ENCODE measurements at regions not wholly inside any gene's neighbourhood (a gene's known extent, or its start where the extent isn't known, plus 50 kb on each side); places are given as distances from the start of the nearest gene placed in this dataset.
A peak's percentile ranks its signal among the peaks of the same experiment; 100 is the strongest.

DNA sequence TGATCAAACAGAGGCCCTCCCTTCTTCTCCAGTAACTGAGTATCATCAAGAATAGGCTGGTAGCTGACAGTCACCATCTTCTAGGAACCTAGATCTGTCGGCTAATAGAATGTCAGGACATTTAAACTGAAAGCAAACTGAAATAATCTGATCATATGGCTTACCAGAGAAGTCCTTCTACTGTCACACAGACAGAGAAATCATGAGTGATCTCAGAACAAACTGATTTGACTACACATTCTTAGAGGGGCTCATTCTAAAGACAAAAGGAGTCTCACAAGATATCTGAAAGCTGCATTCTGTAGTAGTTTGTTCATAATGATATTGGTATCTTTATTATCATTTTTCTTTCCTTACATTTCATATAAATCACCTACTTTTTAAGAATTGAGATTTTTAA, 130.9 kb upstream of the ADCY1 start:
- no peak for TF ChIP-seq CTCF (conservative IDR thresholded peaks at IDR 0.05; ENCODE audit: low read depth, low read length)
- no peak overlapping the region for H3K4me3 ChIP-seq (ENCODE audit: low read depth, low read length)
- DNase-seq (ENCODE audit: low read depth), result no peak

DNA sequence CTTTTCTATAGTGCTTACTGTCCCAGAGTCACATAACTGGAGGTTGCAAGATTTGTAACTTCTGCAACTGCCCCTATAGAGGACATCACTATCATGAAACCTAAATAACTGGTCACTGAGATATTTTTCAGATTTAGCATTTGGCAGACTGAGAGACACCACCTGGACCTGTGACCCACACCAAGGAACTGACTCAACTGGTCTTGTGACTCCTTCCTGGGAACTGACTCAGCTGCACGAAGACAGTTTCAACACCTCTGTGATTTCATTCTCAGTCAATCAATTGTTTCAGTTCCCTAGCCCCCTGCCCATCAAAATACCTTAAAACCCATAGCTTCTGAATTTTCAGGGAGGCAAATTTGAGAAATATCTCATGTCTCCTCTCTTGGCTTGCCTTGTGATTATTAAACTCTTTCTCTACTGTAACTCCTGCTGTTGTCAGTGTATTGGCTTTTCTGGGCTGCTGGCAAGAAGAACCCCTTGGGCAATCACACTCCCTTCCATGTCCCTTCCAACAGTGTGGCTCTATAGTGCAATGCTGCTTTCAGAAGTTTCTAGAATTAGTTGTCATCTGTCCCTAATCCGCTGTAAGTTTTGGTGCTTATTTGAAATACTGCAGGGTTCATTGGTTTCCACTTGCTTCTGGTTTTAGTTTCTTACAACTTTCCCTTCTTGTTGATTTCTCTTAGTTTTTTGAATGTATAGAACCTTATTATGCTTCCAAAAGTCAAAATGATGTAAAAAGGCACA, 127.8 kb upstream of the ADCY1 start:
- TF ChIP-seq CTCF (conservative IDR thresholded peaks at IDR 0.05; ENCODE audit: low read depth, low read length), result no peak
- no peak overlapping the region for H3K4me3 ChIP-seq (ENCODE audit: low read depth, low read length)
- DNase-seq (ENCODE audit: low read depth), result peak; percentile 52

DNA sequence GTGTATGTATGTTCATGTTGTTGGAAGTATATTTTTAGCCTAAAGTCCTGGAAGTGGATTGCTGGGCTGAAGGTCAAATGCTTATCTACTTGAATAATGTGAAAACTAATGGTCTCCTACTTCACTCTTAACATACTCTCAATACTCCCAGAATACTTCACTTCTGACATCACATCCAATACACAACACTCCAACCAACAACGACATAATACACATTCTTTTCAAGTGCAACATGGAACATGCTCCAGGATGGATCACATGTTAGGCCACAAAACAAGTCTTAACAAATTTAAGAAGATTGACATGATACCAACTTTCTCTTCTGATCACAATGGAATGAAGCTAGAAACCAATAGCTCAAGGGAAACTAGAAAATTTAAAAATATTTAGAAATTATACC, 126.9 kb upstream of the ADCY1 start:
- no peak for TF ChIP-seq CTCF (conservative IDR thresholded peaks at IDR 0.05; ENCODE audit: low read depth, low read length)
- no peak overlapping the region for H3K4me3 ChIP-seq (ENCODE audit: low read depth, low read length)
- DNase-seq (ENCODE audit: low read depth), result no peak

DNA sequence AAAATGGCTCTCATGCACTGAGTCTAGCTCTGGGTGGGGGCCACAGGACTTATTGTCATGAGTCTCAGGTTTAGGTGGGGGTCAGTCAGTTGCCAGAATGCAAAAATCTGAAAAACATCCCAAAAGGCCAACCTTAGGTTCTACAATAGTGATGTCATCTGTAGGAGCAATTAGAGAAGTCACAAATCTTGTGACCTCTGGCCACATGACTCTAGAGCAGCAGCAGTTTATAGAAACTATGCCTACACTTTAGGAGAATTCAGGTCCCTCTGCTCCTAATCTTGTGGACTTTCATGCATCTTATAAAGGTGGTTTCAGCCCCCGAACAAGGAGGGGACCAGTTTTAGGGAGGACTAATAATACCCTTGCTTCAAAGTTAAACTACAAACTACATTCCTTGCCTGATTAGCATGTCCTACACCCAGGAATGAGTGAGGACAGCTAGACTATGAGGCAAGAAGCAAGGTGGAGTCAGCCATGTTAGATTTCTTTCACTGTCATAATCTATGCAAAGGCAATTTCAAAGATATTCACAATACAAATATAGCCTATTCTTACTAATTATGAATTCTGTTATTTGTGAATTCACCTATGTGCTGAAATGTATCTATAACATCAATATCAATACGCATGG, 123.5 kb upstream of the ADCY1 start:
- no peak overlapping the region for H3K4me3 ChIP-seq (ENCODE audit: low read depth, low read length)
- no peak for TF ChIP-seq CTCF (conservative IDR thresholded peaks at IDR 0.05; ENCODE audit: low read depth, low read length)
- DNase-seq (ENCODE audit: low read depth), result no peak

GRCh38 chr7:45451342-45452035, 122.7 kb upstream of the ADCY1 start:
- TF ChIP-seq CTCF (conservative IDR thresholded peaks at IDR 0.05; ENCODE audit: low read depth, low read length), result no peak
- no peak overlapping the region for H3K4me3 ChIP-seq (ENCODE audit: low read depth, low read length)
- DNase-seq (ENCODE audit: low read depth), result no peak

- no peak overlapping the region for H3K4me3 ChIP-seq (ENCODE audit: low read depth, low read length)
- no peak for DNase-seq (ENCODE audit: low read depth)
- no peak for TF ChIP-seq CTCF (conservative IDR thresholded peaks at IDR 0.05; ENCODE audit: low read depth, low read length)
Measured at GRCh38 chr7:45454771-45455170, 119.4 kb upstream of the ADCY1 start.
